ENCODE measurements at regions not wholly inside any gene's neighbourhood (a gene's known extent, or its start where the extent isn't known, plus 50 kb on each side); places are given as distances from the start of the nearest gene placed in this dataset.
"Not testable (repeated sequence)": the region's sequence is repeated elsewhere in the genome, so short reads cannot be mapped to it uniquely, and the experiment has no call there.

DNA sequence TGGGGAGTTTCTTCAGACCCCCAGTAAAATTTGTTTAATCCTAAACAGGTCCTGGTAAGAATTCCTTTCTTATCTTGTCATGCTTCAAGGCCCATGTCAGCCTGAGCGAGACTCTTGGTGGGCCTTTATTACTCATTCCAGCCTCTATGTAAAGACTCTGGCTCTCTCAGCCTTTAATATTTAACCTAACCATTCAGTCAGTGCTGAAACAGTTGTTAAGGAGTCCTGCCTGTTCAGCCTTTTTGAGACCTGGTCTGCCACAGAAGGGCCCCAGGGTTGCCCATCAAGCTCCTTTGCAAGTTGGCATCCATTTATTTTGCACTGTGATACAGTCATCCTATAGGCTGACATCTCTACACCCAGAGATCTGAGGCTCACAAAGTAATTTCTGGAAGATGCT is 107.7 kb upstream of the VANGL1 start:
- DNase-seq (ENCODE audit: low read depth in 2 of 2) = no peak

DNA sequence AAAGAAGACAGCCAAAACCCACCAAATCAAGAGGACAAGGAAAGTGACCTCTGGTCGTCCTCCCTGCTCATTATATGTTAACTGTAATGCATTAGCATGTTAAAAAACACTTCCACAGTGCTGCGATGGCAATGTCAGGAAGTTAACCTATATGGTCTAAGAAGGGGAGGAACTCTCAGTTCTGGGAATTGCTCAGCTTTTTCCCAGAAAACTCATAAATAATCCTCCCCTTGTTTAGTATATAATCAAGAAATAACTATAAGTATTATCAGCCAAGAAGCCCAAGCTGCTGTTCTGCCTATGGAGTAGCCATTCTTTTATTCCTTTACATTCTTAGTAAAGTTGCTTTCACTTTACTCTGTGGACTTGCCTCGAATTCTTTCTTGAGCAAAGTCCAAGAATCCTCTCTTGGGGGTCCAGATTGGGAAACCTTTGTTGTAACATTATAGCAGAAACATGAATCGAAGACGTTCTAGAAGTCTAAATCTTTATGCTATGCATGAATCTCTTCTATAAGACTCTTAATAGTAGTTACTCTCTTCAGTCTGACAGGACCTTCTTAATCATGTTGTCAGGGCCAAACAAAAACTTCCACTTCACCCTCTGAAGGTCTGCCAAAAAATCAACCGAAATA is 110.0 kb upstream of the VANGL1 start:
- no peak for DNase-seq (ENCODE audit: low read depth in 2 of 2)

DNA sequence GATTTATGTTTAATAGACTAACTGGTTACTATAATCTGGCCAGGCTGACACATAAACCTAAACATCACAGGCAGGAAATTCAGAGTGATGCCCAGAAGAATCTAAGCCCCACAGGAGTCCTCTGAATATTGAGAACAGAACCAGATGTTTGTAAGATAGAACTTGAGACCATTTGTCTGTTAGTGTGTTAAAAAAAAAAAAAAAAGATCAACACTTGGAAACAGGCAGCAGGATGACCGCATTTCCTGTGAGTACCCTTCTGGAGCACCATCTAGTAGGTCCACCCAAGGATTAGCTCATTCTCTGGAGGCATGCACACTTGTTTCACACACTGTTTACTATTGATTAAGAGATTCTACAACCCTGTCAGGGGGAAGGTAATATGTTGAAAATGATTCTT is 111.4 kb upstream of the VANGL1 start:
- peak in 1 of 2 donors; percentile 91 for DNase-seq (ENCODE audit: low read depth in 2 of 2)

DNA sequence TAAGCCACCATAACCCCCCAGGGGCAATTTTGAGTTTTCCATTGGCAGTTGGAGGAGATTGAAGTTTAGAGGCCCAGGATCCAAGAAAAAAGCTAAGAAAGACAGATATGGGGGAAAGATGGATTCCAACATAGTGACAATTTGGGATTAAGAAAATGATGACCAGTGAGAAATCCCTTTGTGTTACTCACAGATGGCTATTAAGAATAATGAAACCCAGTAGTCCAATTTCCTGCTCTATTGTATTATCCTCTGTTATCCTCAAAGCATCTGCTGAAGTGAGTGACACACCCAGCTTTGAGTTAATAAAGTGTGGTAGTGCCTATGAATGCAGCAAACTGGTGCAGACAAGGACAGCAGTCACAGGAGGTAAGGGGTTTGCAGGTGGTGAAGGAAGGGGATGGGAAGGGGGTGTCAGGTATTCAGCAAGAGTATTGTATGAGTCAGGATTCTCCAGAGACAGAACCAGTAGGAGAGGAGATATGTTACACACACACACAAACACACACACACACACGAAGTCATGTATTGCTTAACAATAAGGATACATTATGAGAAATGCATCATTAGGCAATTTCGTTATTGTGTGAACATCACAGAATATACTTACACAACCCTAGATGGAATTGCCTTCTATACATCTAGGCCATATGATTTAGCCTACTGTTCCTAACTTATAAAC is 112.4 kb upstream of the VANGL1 start:
- peak in 1 of 2 donors; percentile 40 for DNase-seq (ENCODE audit: low read depth in 2 of 2)

DNA sequence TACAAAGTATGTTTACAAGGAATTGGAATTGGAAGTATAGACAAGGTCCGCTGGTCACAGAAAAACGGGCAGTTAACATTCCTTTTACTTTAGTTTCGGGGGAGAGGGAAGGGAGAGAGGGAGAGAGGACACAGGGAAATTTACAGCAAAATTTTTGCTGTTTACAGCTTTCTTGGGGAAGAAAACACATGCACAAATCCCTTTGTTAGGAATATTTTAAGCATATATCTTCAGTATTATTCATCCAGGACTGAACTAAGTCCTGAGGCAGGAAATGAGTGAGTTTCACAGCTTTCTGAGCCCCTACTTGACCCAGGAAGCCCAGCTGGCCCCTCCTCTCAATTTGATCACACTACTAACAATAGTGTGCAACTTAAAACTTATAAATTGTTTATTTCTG is 113.4 kb upstream of the VANGL1 start:
- peak in 1 of 2 donors; percentile 56 for DNase-seq (ENCODE audit: low read depth in 2 of 2)

DNA sequence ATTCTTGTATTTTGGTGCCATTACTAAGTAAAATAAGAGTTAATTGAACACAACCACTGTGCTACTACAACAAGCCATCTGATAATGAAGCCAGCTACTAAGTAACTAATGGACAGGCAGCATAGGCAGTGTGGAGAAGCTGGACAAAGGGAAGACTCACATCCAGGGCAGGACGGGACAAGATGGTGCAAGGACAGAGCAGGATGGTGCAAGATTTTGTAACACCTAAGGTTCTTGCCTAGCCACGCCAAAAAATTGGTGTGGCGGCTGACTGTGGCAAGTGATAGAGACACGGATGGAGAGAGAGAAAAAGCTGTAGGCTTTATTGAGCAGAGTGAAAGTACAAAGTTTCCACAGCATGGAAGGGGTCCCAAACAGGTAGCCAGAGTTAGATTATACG is 114.0 kb upstream of the VANGL1 start:
- no peak for DNase-seq (ENCODE audit: low read depth in 2 of 2)

DNA sequence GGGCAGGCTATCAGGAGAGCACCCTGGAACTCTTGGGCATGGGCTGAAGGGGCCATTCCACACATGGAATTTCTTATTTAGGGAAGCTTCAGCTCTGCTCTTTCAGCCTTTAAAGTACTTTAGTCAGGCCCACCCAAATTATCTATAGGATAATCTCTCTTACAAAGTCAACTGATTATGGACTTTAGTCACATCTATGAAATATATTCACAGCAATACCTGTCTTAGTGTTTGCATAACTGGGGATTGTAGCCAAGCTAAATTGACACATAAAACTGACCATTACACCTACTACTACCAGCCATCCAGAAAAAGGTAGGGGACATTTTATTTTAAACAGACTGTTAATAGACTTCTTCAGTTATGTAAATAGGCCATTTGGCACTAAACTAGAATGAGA is 114.9 kb upstream of the VANGL1 start:
- no peak for DNase-seq (ENCODE audit: low read depth in 2 of 2)

DNA sequence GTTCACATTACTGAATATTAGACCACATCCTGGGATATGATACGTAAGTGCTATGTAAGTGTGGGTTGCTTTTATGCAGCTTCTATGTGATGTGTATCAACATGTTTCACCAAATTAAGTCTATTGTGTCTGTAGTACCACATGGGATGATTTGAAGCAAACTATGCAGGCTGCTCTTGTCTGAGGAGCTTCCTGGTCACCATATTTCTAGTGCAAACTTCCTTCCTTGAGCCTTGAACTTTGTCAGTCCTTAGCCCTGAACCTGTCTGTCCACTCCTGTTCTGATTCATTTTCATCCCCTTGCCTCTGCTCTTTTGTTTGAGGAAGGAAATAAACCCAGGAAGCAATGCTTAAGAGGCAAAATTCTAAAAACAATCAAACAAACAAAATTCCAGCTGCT is 117.5 kb upstream of the VANGL1 start:
- peak in 1 of 2 donors; percentile 28 for DNase-seq (ENCODE audit: low read depth in 2 of 2)

DNA sequence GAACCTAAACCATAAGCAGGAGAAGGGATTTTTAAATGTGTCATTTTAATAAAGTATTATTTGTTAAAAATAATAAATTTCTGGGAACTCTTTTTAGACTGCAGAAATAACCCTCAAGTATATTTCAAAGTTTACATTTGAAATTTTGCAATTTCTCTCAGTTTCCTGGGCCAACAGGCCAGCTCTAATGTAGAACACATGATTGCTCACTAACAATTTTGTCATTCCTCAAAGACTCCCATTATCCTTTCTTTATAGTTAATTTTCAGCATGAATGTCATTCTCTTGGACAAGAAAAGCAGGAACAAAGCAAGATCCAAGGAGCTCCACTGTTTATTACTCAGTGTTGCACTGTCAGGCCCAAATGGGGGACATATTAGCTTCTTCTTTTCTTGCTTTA is 119.4 kb upstream of the VANGL1 start:
- DNase-seq (ENCODE audit: low read depth in 2 of 2) = no peak

DNA sequence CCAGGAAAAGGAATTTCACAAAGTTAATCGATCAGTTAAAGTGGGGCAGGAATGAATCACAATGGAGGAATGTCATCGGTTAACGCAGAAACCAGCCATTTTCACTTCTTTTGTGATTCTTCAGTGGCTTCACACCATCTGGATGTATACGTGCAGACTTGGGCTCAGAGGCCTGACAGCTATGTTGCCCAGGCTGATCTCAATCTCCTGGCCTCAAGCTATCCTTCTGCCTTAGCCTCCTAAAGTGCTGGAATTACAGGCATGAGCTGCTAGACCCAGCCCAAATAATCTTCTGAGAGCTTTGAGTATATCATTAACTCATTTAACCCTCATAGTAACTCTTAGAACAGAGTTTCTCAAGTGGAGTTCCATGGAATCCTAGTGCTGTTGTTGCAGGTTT is 126.5 kb upstream of the VANGL1 start:
- no peak for DNase-seq (ENCODE audit: low read depth in 2 of 2)

DNA sequence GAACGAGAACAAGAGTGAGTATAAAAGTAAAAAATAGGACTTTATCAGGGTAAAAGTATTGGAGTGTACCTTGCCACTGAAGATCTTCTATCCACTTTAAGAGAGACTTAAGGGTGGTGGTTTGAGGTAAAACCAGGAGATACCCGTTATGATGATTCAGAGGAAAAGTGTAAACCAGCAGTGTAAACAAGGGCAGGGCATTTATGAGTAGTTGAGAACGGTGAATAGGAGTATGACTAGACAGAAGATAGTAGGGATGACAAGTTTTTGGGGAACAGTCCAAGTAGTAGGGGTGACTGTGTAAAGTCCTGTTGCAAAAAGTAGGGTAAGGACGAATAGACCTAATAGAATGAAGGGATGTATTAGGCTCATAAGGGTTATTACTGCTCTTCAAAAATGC is 131.5 kb upstream of the VANGL1 start:
- not testable (repeated sequence) for DNase-seq (ENCODE audit: low read depth in 2 of 2)

DNA sequence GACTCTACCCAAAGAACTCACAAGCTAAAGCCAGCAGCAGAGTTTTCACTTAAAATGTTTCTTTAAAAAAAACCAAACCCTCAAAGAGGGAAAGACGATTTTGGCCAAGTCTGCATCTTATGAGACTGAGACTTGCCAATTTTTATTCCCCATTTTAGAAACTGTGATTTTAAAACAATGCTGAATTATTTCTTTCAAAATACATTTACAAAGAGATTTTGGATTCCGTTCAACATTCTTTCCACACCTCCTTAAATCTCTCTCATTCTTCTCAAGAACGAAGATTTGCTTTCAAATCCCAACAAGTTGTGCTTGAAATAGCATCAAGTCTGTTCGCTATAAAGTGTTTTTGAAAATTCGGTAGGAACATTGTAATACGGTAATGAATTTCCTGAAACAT is 133.9 kb upstream of the VANGL1 start:
- DNase-seq (ENCODE audit: low read depth in 2 of 2) = no peak

DNA sequence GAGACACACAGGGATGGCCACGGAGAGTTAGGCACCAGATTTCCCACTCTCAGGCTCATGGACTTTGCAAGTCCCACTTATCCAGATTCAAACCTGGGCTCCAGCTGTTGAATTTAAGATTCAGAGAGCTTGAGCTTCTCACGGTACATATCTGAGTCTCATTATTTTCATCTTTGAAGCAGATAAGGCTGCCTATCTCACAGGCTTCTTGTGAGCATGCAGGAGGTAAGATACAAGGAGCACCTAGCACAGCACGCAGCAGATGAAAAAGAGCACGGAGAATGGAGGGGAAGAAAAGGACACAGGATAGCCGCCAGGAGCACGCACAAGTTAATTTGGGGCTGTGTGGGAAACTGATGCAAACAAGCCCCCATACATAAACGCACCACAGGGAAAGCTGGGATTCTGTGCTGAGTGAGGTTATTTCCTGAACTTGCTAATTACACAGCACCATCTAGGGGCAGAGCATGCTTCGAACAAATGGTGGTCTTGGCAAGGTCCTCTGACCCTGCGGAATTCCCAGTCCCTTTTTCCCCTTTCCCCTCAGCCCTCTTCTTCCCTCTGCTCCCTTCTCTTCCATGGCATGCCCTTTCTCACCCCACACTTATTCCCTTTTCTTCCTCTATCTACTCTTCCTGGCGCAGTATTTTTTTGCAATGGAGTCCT is 134.7 kb upstream of the VANGL1 start:
- DNase-seq (ENCODE audit: low read depth in 2 of 2) = peak; percentile 55 to 76

DNA sequence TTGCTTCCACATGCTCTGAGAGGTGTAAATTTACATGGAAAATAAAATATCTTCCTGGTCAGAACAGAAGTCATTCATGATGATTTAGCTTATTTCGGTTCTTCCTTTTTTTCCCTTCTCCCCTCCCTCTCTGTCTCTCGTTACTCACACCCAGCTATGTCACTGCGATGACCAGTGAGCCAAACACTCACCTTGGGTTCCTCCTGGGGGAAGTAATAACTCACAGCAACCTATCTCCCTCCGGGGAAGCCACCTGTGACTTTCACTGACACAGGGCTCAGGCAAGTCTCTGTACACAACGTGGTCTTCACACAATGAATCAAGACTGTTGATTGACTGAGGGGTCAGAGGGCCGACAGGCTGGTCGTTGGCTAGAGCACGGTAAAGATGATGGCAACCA is 135.3 kb upstream of the VANGL1 start:
- DNase-seq (ENCODE audit: low read depth in 2 of 2) = no peak

DNA sequence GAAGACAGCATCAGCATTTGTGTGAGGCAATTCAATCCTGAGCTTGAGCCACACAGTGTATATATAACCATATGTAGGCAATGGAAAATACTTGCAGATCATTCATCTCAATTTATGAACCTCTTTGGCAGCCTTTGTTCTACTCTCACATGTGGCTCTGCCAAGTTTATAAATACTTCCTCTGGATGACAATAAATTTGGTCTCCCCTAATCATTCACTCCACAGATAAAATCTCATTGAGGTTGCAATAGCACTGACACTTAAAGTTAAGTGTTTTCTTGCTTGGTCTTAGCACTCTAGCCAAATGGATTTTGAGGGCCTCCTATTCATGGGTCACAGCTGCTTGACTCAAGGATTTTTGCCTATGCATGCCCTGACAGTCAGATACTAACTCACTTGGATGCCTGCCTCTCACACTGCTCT is 136.6 kb upstream of the VANGL1 start:
- DNase-seq (ENCODE audit: low read depth in 2 of 2) = no peak

DNA sequence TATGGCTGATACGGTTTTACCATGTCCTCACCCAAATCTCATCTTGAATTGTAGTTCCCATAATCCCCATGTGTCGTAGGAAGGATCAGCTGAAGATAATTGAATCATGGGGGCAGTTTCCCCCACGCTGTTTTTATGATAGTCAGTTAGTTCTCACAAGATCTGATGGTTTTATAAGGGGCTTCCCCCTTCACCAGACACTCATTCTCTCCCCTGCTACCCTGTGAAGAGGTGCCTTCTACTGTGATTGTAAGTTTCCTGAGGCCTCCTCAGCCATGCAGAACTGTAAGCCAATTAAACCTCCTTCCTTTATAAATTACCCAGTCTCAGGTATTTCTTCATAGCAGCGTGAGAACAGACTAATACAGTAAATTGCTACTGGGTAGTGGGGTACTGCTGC is 139.6 kb upstream of the VANGL1 start:
- DNase-seq (ENCODE audit: low read depth in 2 of 2) = not testable (repeated sequence)

DNA sequence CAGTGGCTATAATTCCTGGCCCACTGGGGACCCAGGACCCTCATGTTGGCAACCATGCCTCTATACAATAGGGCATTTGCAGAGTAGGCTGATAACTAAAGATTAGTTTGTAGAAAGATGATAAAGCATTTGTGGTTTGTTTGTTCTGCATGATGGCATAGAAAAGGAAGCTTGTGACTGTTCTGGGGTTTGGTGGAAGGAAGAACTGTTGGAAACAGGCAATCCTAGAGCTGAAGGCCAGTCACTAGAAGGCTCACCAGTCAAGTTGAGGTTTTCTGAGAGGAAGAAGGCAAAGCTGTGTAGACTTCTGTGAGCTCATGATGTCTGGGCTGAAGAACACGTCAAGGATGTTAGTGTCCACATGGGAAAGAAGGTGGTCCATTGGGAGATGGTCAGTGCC is 140.3 kb upstream of the VANGL1 start:
- DNase-seq (ENCODE audit: low read depth in 2 of 2) = no peak

DNA sequence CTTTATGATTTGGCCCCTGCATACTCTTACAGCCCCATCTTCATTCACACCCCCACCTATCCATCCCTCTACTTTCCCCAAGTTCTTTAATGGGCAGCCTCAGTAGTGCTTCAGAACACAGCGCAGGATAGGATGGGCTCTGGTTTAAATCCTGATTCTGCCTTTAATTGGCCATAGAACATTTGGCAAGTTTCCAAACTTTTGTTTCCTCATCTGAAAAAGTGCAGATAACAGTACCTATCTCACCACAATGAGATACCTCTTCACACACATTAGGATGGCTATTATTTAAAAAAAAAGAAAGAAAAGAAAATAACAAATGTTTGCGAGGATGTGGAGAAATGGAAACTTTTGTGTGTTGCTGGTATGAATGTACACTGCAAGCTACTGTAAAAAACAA is 142.5 kb upstream of the VANGL1 start:
- peak in 1 of 2 donors; percentile 12 for DNase-seq (ENCODE audit: low read depth in 2 of 2)

DNA sequence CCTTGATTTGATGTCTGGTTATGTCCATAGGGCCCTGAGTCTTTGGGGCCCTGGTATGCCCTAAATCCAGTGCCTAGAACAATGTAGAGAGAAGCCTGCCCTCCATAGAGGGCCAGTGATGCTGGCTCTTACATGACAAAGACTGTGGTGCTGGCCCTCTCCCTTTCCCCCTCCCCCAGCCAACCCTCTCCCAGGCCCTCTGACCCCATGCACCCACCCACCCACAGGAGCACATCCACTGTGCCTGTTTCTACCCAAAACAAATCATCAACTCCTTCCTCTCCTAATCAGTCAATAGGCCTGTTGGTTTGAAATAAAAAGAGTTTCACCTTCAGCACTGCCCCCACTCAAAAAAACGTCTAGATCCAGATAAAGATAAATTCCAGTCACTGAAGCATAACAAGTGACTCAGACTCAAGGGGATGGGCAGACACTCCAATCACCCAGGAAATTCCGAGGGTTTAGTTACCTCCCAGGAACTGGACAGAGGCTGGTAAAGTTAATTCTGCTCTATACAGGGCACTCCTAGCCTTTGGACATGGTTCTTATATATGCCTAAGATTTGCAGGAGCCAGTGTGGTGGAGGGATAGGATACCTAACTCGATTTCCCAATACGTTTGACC is 144.8 kb upstream of the VANGL1 start:
- DNase-seq (ENCODE audit: low read depth in 2 of 2) = peak in 1 of 2 donors; percentile 15

DNA sequence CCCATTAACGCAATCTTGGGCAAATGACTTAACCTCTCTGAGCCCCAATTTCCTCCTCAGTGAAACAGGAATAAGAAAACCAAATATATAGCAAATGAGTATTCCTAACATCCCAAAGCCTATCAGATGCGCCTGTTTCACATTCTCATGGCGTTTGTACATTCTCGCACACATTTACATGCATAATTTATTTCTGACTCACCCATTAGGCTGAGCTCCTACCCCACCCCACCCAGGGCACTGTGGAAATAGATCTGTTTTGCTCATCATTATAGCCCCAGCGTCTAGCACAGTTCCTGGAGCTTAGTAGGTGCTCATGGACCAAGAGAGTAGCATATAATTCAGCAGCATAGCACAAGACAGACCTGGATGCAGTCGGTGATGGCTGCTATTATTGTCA is 146.1 kb upstream of the VANGL1 start:
- DNase-seq (ENCODE audit: low read depth in 2 of 2) = no peak

DNA sequence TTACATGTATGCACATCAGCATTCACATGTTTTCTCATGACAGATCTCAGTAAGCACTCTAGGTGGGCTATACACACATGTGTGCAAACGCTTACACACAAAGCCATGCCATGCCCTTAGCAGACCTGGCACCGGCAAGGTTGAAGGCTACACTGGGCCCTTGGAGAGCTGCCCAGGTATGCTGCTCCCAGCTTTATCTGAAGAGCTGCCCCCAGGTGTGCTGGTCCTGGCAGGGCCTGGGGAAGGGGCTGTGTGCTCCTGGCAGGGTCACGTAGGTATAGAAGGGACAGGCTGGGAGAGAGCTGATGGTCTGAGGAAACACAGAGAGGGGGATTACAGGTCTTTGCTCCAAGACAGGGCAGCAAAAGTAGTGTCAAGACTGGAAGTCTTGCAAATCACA is 146.7 kb upstream of the VANGL1 start:
- no peak for DNase-seq (ENCODE audit: low read depth in 2 of 2)

DNA sequence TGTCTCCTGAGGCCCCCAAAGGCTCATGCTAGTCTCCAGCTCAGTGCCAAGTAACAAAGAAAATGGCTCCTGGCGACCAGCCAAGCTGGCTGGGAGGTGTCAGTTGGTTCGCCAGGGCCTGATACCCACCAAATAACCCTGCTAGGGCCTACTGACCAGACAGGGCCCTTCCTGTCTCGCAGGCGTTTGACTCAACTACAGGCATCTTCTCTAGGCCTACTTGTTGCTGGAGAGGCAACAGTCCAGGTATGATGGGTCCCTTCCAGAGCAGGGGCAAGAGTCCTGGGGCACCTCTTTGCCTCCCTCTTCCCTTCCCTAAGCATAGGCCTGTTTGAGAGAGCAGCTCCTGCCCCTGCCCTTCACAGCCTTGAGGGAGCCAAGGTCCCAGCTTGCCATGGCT is 147.9 kb upstream of the VANGL1 start:
- no peak for DNase-seq (ENCODE audit: low read depth in 2 of 2)

DNA sequence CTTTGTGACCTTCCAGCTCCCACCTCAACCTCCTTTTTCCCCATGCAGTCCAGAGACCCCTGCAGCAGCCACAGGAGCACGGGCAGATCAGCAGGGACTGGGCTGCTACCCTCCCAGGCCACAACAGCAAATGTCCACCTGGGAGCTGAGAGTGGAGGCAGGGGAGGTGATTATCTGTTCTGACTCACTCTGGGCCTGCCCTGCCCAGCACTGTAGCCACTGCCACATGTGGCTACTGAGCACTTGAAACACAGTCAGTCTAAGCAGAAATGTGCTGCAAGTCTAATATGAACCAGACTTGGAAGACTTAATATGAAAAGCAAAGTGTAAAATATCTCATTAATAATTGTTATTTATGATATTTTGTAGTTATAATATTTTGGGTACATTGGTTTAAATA is 148.9 kb upstream of the VANGL1 start:
- DNase-seq (ENCODE audit: low read depth in 2 of 2) = no peak
